GM19395 (cell line): ENCODE measurements at regions not wholly inside any gene's neighbourhood (a gene's known extent, or its start where the extent isn't known, plus 50 kb on each side); places are given as distances from the start of the nearest gene placed in this dataset.
"Not testable (repeated sequence)": the region's sequence is repeated elsewhere in the genome, so short reads cannot be mapped to it uniquely, and the experiment has no call there.

ENCODE experiments used
- ATAC-seq: cut with Tn5 transposase; IDR thresholded peaks from one replicate; pipeline ENCODE4 v1.9.1; 2021; ENCODE audit warnings: mild to moderate bottlenecking, moderate library complexity; ENCODE audit not compliant: unreplicated experiment

DNA sequence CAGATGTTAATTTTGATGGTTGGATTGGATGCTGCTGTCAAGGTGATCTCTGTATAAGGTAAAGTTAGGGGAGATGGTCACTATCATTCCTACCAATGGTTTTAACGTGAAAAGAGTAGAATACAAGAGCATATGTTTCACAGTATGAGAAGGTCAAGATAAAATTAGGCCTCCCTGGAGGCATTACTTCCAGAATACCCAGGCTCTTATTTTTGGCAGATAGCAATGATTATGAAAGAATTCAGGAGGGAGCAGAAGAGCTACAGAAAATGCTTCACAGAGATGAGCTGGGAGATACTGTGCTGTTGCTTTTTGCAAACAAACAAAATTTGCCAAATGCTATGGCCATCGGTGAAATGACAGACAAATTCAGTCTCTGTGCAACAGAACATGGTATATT lies 547.5 kb upstream of the SPRY2 start:
- ATAC-seq, result no peak

DNA sequence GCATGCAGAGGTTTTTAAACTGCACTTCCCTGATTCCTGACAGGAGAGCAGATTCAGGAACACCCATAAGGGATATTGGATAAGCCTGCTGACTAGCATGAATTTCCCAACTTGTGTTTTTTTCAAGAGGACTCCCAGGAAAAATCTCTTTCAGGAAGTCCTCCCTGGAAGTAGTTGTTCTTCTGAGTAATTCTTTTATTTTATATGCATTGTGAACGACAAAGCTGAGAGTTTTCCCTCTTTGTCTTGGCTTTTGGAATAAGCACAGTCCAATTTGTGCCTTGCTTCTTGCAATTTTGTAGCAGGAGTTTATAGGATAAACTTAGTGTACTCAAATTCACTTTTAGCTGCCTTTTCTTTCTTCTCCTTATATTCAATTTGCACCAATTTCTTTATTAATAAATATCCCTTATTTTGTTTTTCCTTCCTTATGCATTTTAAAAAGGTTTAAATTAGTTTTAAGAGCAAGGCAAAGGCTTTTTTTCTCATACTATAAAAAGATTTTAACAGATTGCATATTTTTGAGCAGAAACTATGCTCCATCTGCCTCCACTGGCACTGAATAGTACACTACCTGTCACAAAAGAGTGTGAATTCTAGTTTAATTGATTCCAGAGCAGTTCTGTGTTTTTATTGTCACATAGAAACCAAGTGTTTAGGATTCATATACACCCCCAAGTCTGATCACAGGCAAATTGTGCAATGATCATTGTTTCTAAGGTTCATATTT lies 543.3 kb upstream of the SPRY2 start:
- no peak for ATAC-seq

DNA sequence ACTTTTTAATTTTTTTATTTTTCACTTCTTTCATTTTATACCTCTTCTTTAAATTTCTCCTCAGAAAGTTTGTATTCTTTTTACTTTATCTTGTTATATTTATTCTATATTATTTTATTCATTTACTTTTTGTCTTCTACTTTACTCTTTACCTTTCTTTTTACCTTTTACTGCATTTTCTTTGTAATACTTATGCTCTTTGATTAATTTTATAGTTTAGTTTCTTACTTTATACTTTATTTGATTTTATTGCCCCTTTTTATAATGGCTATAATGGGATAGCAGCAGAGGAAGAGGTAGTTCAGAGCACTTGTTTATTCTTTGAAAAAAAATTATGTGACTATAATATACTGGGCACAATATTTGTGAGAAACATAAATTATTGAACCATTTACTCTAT lies 542.6 kb upstream of the SPRY2 start:
- ATAC-seq, result no peak

DNA sequence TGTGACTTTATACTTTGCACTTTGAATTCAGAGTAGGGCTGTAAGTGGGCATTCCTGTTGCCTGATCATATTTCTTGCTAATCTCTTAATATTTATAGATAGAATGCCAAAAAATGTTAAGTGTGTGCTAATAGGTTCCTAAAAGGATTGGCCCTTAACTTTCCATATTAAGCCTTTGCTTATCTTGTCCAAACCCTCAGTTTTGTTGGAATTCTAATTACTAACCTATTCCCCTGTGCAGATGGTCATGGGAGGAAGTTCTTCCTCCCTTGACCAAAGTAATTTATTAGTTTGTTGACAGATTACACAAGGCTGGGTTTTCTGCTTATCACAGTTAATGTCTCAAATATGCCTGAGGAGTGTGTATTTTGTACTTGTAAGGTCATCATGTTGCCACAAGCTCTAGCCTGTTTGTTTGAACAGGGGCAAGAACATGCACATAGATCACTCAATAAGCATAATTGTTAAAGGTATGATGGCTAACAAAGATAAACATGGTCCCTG lies 541.1 kb upstream of the SPRY2 start:
- no peak for ATAC-seq

DNA sequence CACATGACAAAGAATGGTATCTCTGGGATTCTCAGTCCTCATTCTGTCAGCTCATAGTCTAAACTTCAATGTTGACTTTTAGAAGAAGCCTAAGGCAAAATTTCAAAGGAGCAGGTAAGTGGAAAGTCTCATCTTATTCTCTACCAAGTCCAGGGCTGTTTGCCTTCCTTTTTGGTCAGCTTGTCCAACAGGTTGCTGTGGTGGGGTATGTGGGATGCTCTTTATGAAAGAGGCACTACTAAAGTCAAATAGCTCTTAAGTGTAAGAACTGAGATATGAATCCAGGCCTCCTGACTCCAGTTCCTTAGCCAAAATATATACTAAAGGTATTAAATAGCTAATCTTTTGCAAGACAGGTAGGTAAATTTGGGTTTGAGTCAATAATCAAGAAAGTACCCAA lies 540.6 kb upstream of the SPRY2 start:
- ATAC-seq, result no peak

DNA sequence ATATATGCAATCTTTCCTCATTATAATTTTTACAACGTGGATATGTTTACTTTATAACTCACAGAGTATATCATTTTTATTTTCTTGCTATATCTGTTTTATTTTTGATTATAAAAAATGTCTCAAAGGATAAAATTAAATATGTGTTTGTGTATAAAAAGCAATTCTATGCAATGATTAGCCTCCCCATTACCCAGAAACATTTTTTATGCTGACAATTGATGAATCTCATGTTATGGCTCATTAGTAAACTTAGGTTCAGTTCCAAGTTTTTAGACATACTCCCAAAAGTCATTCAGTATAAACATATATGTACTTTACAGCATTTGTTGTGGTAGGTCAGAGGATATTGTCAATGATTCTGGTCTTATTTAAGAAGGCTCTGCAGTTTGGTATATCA lies 540.1 kb upstream of the SPRY2 start:
- no peak for ATAC-seq

DNA sequence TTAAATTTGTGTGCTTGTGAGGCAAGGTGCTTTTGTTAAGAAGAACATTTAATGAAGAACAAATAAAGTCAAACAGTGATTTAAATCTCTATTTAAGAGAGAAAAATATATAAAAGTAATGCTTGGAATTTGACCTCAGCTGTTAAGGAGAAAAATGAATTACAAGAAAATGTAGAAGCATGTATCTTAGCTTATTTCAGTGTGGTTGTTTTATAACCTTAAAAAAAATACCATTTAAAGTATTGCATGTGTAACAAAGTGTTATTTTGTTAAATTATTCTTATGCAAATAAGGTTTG lies 537.0 kb upstream of the SPRY2 start:
- ATAC-seq, result no peak

DNA sequence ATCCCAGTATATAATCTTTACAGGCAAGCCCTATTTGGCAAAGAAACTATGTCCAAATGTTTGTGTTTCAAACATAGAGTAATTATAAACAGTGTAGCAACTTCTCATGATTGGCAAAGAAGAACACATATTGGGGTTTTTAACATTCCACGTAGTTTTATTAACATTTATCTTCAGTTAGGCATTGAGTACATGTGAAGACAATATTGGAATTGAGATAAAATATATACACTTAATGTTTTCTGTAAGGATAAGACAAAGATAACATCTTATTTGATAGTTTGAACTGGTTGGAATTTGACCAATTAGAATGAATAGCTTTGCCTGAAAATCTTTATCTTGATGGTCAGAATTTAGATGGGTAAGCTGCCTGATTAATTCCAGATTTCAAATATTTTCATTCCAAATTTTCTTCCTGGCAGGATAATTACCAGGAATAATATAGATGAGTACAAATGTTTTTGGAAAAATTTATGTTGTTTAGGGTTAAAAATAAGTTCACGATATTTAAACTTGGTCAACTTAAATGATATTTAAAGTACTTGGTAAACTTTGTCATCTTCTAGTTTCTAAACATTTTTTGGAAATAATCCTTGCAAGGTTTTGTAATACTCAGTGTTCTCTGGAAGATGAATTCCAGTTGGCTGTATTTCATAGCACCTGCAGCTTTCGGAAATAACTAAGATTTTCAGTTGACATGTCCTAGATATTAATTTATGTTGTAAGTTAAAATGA lies 536.5 kb upstream of the SPRY2 start:
- no peak for ATAC-seq

DNA sequence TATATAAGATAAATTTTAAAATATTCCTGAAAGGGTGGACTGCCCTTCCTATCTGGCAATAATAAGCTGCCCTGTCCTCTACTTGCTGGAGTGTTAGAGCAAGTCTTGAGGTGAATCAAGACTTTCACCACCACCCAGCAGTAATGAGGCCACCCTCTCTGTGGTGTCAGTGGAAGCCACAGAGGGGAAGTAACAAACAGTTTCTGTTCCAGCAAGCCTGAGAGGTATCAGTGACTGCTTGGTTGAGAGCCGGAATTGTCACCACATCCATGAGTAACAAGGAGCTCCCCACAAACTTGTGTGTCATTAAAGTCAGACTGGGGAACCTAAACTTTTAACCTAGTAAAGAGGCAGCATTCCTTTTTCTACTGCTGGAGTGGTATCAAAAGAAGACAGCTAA lies 532.7 kb upstream of the SPRY2 start:
- peak; percentile 99 for ATAC-seq

DNA sequence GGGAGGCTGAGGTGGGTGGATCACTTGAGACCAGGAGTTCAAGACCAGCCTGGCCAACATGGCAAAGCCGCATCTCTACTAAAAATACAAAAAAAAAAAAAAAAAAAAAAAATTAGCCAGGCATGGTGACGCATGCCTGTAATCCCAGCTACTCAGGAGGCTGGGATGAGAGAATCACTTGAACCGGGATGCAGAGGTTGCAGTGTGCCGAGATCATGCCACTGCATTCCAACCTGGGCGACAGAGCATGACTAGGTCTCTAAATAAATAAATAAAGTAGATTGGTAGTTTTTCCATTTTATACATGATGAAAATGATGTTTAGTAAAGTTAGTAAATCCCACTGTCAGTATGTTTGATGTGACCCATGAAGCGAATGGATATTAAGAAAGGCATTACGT lies 531.0 kb upstream of the SPRY2 start:
- not testable (repeated sequence) for ATAC-seq

DNA sequence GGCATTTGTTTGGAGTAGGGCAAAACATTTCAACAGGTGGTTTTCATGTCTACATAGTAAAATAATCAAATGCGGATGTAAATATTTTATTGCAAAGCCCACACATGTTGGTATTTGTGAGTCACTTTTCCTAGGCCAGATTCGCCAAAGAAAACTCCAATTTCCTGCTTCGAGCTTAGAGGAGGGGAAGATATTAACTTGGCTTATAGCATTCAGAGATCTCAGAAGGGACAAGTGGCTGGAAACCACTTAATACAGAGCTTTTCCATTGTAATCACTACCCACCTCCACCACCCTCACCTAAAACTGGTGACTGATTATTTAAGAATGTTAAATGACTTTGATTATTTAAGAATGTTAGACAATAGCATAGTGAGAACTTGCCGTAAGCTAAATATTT lies 530.6 kb upstream of the SPRY2 start:
- ATAC-seq, result no peak

DNA sequence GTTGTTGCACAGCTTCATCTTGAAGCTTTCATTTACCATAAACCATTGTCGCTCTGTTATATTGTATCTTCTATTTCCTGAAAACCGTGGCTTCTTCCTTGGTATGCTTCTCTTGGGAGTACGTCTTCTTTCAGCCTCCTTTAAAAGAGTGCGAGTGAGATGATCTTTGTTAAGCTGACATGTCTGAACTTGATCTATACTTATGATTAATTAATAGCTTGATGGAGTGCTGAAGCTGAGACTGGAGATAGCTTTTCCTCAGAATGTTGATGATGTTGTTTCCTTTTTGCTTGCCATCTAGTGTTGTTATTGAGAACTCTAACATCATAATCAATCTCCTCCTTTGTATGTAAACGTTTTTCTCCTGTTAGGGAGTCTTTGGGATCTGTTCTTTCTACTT lies 529.3 kb upstream of the SPRY2 start:
- ATAC-seq, result no peak

DNA sequence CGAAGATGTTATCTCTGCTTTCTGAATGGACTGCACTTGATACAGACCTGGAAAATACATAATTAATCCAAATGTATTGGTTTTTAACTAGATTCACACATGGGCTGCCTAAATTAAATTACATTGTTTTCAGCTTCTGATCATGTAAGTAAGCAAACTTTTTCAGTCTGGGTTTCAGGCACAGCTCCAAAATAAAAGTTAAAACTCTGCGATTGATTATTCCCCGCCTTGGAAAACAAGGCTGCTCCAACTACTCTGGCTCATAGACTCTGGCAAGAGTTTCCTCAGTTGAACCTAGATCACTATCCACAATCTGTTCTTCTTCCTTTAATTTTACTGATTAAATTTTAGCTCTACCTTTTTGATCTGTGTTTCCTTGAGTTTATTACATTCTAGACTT lies 526.0 kb upstream of the SPRY2 start:
- no peak for ATAC-seq

DNA sequence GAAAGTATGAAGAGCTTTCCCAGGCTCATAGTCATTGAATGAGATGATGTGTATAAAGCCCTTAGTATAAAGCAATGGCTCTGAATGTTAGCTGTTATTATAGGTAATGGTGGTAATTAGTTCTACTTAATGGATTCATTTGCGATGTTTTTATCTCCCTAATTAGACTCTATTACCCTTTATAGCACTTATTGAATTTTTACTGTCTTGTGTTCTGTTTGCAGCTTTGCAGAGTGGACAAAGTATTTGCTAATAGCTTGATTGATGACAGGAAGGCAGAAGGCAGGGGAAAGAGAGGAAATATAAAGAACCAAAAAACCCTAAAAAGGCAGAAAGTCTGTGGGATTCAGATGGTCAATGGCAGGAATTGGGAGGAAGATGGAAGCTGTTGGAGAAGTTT lies 524.4 kb upstream of the SPRY2 start:
- no peak for ATAC-seq

DNA sequence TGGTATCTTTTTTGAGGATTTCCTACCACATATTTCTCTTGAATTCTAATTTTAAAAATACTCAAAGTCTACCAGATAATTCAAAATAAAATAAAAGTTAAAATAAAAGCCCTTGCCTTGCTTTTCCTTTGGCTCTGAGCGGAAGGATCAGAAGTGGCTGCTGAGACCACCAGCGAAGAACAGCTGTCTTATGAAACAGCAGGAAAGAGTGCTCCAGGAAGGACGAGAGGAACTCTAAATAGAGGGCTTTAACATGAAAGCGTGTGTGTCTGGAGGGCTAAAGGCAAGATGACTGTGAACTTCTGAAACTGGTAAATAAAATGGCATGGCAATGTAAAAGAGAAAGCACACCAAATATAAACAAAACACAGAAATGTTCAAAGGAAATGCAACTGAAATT lies 521.5 kb upstream of the SPRY2 start:
- ATAC-seq, result no peak

DNA sequence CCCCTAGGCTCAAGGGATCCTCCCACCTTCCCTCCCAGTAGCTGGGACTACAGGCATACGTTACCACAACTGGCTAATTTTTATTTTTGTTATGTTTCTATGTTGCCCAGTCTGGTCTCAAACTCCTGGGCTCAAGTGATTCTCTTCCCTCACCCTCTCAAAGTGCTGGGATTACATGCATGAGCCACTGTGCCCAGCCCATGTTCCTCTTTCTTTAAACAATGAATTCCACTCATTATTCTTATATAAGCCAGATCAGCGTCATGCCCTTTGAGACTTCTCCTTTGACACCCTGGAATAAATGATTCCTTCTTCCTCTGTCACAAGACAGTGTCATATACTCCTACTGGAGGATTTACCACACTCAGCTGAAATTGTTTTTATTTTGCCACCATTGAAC lies 519.9 kb upstream of the SPRY2 start:
- no peak for ATAC-seq

DNA sequence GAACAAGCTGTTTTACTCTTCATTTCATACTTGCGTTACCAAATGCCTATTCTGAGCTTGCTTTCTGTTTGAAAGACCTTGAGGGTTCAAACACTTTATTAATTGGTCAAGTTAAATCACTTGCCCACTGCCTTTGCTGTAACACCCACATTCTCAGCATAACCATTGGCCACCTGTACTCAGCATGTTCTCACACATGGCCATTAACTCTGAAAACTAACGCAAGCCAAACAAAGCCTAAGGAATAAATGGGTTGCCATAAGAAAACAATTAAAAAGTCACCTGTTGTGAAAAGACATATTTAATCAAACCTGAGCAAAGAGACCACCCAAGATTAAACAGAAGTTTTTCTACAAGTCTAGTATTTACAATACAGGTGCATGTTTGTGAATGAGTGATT lies 517.2 kb upstream of the SPRY2 start:
- no peak for ATAC-seq

DNA sequence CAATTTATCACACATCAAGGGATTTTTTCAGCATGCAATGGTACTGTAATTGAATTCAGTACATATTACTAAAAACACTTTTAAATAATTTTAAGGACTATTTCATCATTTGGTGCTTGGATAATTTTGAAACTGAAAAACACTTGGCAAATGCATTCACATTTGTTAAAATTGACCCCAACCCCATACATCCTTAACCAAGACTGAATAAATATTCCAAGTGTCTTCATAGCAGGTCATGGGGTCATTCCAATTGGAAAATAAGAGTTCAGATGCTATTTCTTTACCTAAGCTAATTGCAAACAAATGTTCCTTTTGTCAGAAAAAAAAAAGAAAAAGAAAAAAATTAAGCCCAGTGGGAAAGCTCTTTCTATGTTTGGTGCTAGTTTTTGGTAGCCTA lies 516.4 kb upstream of the SPRY2 start:
- no peak for ATAC-seq

DNA sequence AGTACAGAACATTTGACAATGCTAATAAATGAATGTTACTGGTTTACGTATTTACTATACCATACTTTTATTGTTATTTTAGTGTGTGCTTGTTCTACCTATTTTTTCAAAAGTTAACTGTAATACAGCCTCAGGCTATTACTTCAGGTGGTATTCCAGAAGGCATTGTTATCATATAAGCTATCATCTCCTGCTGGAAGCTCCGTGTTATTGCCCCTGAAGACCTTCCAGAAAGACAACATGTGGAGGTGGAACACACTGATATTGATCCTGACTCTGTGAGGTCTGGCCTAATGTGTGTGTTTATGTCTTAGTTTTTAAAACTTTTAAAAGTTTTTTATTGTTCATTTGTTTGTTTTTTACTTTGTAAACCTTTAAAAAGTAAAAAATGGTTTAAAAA lies 509.8 kb upstream of the SPRY2 start:
- ATAC-seq, result no peak

DNA sequence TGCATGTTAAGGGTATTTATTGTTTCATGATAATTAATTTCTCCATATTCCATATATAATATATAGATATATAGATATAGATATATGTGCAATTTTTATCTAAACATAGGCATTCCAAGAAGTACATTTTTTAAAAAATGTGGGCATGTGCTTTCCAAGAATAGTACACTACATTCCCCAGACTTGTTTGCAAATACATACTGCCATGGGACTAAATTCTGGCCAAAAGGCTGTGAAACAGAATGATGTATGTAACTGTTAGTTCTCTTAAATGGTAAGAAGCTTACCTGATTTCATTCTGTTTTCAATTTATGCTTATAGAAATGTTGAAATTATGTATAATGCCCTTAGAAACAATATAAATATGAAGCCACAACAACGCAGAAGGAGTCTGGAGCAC lies 503.2 kb upstream of the SPRY2 start:
- no peak for ATAC-seq

DNA sequence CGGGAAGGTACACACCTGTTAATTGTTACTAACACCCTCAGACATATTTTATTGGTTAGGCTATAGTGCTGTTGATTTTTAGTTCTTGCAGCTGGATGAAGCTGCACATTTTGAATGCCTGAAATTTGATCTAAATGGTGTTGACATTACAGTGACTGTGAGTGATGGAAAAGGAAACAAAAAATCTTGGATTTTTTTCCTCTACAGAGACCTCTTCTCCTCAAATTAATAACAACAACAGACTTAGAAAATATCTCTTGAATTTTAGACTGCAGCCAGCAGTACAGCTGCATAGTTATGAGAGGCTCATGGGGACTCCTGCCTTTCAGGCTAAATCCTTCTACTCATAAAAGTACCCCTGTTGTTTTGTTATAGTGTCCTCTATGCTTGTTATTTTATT lies 500.5 kb upstream of the SPRY2 start:
- ATAC-seq, result no peak

DNA sequence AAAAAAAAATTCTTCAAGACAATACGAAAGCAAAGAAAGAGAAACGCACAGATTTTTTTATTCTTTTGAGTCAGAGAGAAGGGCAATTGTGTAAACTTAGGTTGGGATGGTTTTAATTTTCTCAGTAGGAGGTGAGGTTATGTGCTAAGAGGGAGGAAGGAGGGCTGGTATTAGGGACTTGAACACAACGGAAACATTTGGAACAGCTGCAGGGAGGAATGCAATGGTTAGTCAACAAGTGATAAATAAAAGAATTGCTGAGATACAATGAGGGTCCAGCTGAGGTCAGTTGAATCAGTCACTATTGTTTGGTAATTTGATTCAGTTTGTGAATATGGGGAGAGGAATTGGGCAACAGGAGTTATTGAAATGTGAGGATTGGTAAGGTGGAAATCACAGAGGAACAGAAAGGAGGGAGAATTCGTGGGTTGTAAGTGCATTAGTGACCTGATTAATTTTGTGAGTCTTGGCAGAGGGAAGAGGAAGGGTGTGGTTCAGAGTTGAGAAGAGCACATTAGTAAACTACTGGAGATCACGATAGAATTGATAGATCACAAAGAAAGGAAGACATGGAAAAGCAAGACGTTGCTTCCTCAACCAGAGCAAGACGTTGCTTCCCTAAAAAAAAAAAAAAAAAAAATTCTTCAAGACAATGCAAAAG lies 499.5 kb upstream of the SPRY2 start:
- ATAC-seq, result no peak
